ENCODE measurements at regions not wholly inside any gene's neighbourhood (a gene's known extent, or its start where the extent isn't known, plus 50 kb on each side); places are given as distances from the start of the nearest gene placed in this dataset.

DNA sequence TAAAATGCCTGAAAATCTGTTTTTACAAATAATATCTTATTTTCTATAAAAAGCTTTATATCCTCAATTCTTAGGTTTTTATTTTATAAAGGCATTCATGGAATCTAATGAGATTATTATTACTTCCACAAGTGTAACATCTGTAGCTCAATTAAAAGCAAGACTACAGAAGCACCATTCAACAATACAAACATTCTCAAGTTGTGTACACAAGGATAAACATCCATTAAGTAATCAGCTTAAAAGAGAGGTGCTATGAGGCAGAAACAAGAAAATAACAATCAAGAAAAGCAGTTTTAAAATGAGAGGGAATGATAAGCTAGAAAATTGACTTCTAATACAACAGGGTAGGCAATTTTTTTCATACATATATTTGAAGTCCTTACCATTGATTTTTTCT lies 326.1 kb downstream of the MRPL39 start:
- no peak for TF ChIP-seq CTCF (IDR thresholded peaks at IDR 0.05; ENCODE audit: poor library complexity, severe bottlenecking)
- no peak for TF ChIP-seq SMC3 (conservative IDR thresholded peaks at IDR 0.05; ENCODE audit: poor library complexity)
- TF ChIP-seq EZH2 (IDR thresholded peaks at IDR 0.05; ENCODE audit: borderline replicate concordance, insufficient read depth, low read length, poor library complexity, severe bottlenecking) = no peak
- TF ChIP-seq TAF1 (IDR thresholded peaks at IDR 0.05; ENCODE audit: low read depth) = no peak
- TF ChIP-seq EP300 (conservative IDR thresholded peaks at IDR 0.05; ENCODE audit: poor library complexity, severe bottlenecking) = no peak
- TF ChIP-seq RAD21 (conservative IDR thresholded peaks at IDR 0.05) = no peak
- TF ChIP-seq REST (IDR thresholded peaks at IDR 0.05; ENCODE audit: borderline replicate concordance) = no peak

Data from neural cell (in vitro differentiated cells).